ENCODE measurements at regions not wholly inside any gene's neighbourhood (a gene's known extent, or its start where the extent isn't known, plus 50 kb on each side); places are given as distances from the start of the nearest gene placed in this dataset.

GRCh38 chr21:27045281-27045985, 78.5 kb upstream of the ADAMTS5 start:
- Mint-ChIP-seq H3K4me3 (no peak overlapping the region), H3K36me3 (ENCODE audit: low read depth) (no peaks in the 10 kb centered on the region), H3K9me3 (peaks cover 3% of the 10 kb centered on the region), H3K27me3 (ENCODE audit: low read depth) (peaks cover 4% of the 10 kb centered on the region), H3K4me1 (peaks cover 20% of the 10 kb centered on the region), H3K27ac (peak overlapping the region; percentile 36 to 59 (median 43))
- no peak for TF ChIP-seq CTCF (IDR thresholded peaks at IDR 0.05; ENCODE audit: unreplicated experiment in 3 of 3)

- H3K36me3 Mint-ChIP-seq (ENCODE audit: low read depth), result no peaks in the 10 kb centered on the region
- H3K4me1 Mint-ChIP-seq, result peaks cover 20% of the 10 kb centered on the region
- H3K4me3 Mint-ChIP-seq, result no peak overlapping the region
- no peaks in the 10 kb centered on the region for H3K9me3 Mint-ChIP-seq
- no peak for TF ChIP-seq CTCF (IDR thresholded peaks at IDR 0.05; ENCODE audit: unreplicated experiment in 3 of 3)
- no peak overlapping the region for H3K27ac Mint-ChIP-seq
- no peaks in the 10 kb centered on the region for H3K27me3 Mint-ChIP-seq (ENCODE audit: low read depth)
These were observed 76.5 kb upstream of the ADAMTS5 start for GRCh38 chr21:27043377-27043776.

- Mint-ChIP-seq H3K9me3 (no peaks in the 10 kb centered on the region), H3K27ac (no peak overlapping the region), H3K27me3 (ENCODE audit: low read depth) (no peaks in the 10 kb centered on the region), H3K4me1 (peaks cover 8% of the 10 kb centered on the region), H3K4me3 (no peak overlapping the region), H3K36me3 (ENCODE audit: low read depth) (no peaks in the 10 kb centered on the region)
- no peak for TF ChIP-seq CTCF (IDR thresholded peaks at IDR 0.05; ENCODE audit: unreplicated experiment in 3 of 3)
These were observed 74.0 kb upstream of the ADAMTS5 start for GRCh38 chr21:27040738-27041469.

- Mint-ChIP-seq H3K4me1 (peaks cover 10% of the 10 kb centered on the region), H3K27me3 (ENCODE audit: low read depth) (no peaks in the 10 kb centered on the region), H3K36me3 (ENCODE audit: low read depth) (no peaks in the 10 kb centered on the region), H3K4me3 (no peak overlapping the region), H3K27ac (peak overlapping the region; percentile 2 to 37 (median 37)), H3K9me3 (no peaks in the 10 kb centered on the region)
- TF ChIP-seq CTCF (IDR thresholded peaks at IDR 0.05; ENCODE audit: unreplicated experiment in 3 of 3), result no peak
These were observed 69.9 kb upstream of the ADAMTS5 start for GRCh38 chr21:27036736-27037301.

GRCh38 chr21:27035791-27036190, 68.9 kb upstream of the ADAMTS5 start:
- H3K9me3 Mint-ChIP-seq, result no peaks in the 10 kb centered on the region
- no peak for TF ChIP-seq CTCF (IDR thresholded peaks at IDR 0.05; ENCODE audit: unreplicated experiment in 3 of 3)
- H3K27ac Mint-ChIP-seq, result peak overlapping the region in 1 of 3 experiments; percentile 14
- no peaks in the 10 kb centered on the region for H3K27me3 Mint-ChIP-seq (ENCODE audit: low read depth)
- peaks cover 10% of the 10 kb centered on the region for H3K4me1 Mint-ChIP-seq
- no peak overlapping the region for H3K4me3 Mint-ChIP-seq
- no peaks in the 10 kb centered on the region for H3K36me3 Mint-ChIP-seq (ENCODE audit: low read depth)

All from nephron (organoid).